ENCODE measurements at regions not wholly inside any gene's neighbourhood (a gene's known extent, or its start where the extent isn't known, plus 50 kb on each side); places are given as distances from the start of the nearest gene placed in this dataset.

GRCh38 chr20:56060486-56060885 lies 55.2 kb upstream of the CBLN4 start:
- DNase-seq, result no peak

GRCh38 chr20:56069016-56069415 lies 63.7 kb upstream of the CBLN4 start:
- DNase-seq, result no peak

GRCh38 chr20:56072165-56072564 lies 66.8 kb upstream of the CBLN4 start:
- no peak for DNase-seq

GRCh38 chr20:56088375-56088774 lies 83.1 kb upstream of the CBLN4 start:
- no peak for DNase-seq

- no peak for DNase-seq
Measured at GRCh38 chr20:56091628-56092234, 86.4 kb upstream of the CBLN4 start.

- DNase-seq, result no peak
Measured at GRCh38 chr20:56094228-56094627, 88.9 kb upstream of the CBLN4 start.

- no peak for DNase-seq
Measured at GRCh38 chr20:56098981-56099500, 93.7 kb upstream of the CBLN4 start.

- no peak for DNase-seq
Measured at GRCh38 chr20:56111961-56112730, 106.8 kb upstream of the CBLN4 start.

- no peak for DNase-seq
Measured at GRCh38 chr20:56117350-56117749, 112.0 kb upstream of the CBLN4 start.

- DNase-seq, result no peak
Measured at GRCh38 chr20:56121850-56122249, 116.5 kb upstream of the CBLN4 start.

- DNase-seq, result no peak
Measured at GRCh38 chr20:56143759-56144158, 104.8 kb upstream of the MC3R start.

- DNase-seq, result no peak
Measured at GRCh38 chr20:56151834-56152233, 96.7 kb upstream of the MC3R start.

GRCh38 chr20:56153926-56154325 lies 94.6 kb upstream of the MC3R start:
- DNase-seq, result no peak

GRCh38 chr20:56155625-56156024 lies 92.9 kb upstream of the MC3R start:
- no peak for DNase-seq

GRCh38 chr20:56157530-56158203 lies 90.9 kb upstream of the MC3R start:
- DNase-seq, result no peak

- DNase-seq, result peak; percentile 4
Measured at GRCh38 chr20:56158489-56158888, 90.0 kb upstream of the MC3R start.

- no peak for DNase-seq
Measured at GRCh38 chr20:56160956-56161355, 87.6 kb upstream of the MC3R start.

- DNase-seq, result no peak
Measured at GRCh38 chr20:56163806-56164205, 84.7 kb upstream of the MC3R start.

- no peak for DNase-seq
Measured at GRCh38 chr20:56166781-56167465, 81.6 kb upstream of the MC3R start.

- no peak for DNase-seq
Measured at GRCh38 chr20:56171087-56172012, 77.2 kb upstream of the MC3R start.

- DNase-seq, result no peak
Measured at GRCh38 chr20:56173438-56173837, 75.1 kb upstream of the MC3R start.

GRCh38 chr20:56174416-56174815 lies 74.1 kb upstream of the MC3R start:
- DNase-seq, result no peak
